Keratinocyte (primary cell): ENCODE measurements at regions not wholly inside any gene's neighbourhood (a gene's known extent, or its start where the extent isn't known, plus 50 kb on each side); places are given as distances from the start of the nearest gene placed in this dataset.
"Not testable (repeated sequence)": the region's sequence is repeated elsewhere in the genome, so short reads cannot be mapped to it uniquely, and the experiment has no call there.

Source experiments
- DNase-seq: peaks from one replicate; pipeline ENCODE4 v3.0.0-alpha.2; 2011; ENCODE audit warnings: low read depth, missing footprints, low spot score
- FAIRE-seq: peaks from 2 replicates; lab custom pipeline; 2011; peaks lifted over from hg19 to GRCh38; lab: Jason Lieb, UNC
- H2AFZ ChIP-seq: 2 replicates; pipeline ENCODE4 v1.6.0; 2012; ENCODE audit warnings: low read length, control low read depth, inconsistent platforms; ENCODE audit not compliant: control insufficient read depth
- H3K27ac ChIP-seq: 2 replicates; pipeline ENCODE4 v1.5.1; 2011; ENCODE audit warnings: low read length; ENCODE audit not compliant: control insufficient read depth, insufficient read depth
- H3K27me3 ChIP-seq: 3 replicates; pipeline ENCODE4 v1.6.0; 2011; ENCODE audit warnings: low read length; ENCODE audit not compliant: control insufficient read depth, insufficient read depth; ENCODE audit errors: extremely low read depth
- H3K36me3 ChIP-seq, 2 experiments: 2 replicates in 1 of 2; 3 replicates in 1 of 2; pipeline ENCODE4 v1.5.1; 2011; ENCODE audit warnings: low read length in 2 of 2, mild to moderate bottlenecking in 1 of 2; ENCODE audit not compliant: control insufficient read depth in 2 of 2, insufficient read depth in 2 of 2; ENCODE audit errors: extremely low read depth in 1 of 2
- H3K4me1 ChIP-seq: 3 replicates; pipeline ENCODE4 v1.5.1; 2011; ENCODE audit warnings: low read length; ENCODE audit not compliant: control insufficient read depth, insufficient read depth; ENCODE audit errors: extremely low read depth
- H3K4me2 ChIP-seq: 3 replicates; pipeline ENCODE4 v1.6.0; 2011; ENCODE audit warnings: low read depth, low read length; ENCODE audit not compliant: control insufficient read depth, insufficient read depth; ENCODE audit errors: extremely low read depth
- H3K4me3 ChIP-seq, 3 experiments: fragments of 200-600 bp in 1 of 3; sonication (generic) in 1 of 3; 2 replicates in 2 of 3; 3 replicates in 1 of 3; pipeline ENCODE4 v1.5.1; 2011 to 2016; ENCODE audit warnings: low read length in 3 of 3, mild to moderate bottlenecking in 3 of 3, control low read depth in 2 of 3, inconsistent platforms in 1 of 3, low read depth in 1 of 3, mixed read lengths in 1 of 3, mixed run types in 1 of 3, moderate library complexity in 1 of 3; ENCODE audit not compliant: control insufficient read depth in 2 of 3, insufficient read depth in 2 of 3; ENCODE audit errors: extremely low read depth in 1 of 3
- H3K79me2 ChIP-seq: 2 replicates; pipeline ENCODE4 v1.6.0; 2012; ENCODE audit warnings: low read length; ENCODE audit not compliant: control insufficient read depth, insufficient read depth
- H3K9ac ChIP-seq: 3 replicates; pipeline ENCODE4 v1.6.0; 2011; ENCODE audit warnings: low read length; ENCODE audit not compliant: control insufficient read depth, insufficient read depth; ENCODE audit errors: extremely low read depth
- H3K9me1 ChIP-seq: 3 replicates; pipeline ENCODE4 v1.6.0; 2011; ENCODE audit warnings: low read length; ENCODE audit not compliant: control insufficient read depth, insufficient read depth; ENCODE audit errors: extremely low read depth
- H3K9me3 ChIP-seq: 2 replicates; pipeline ENCODE4 v1.5.1; 2012; ENCODE audit warnings: low read depth, low read length; ENCODE audit not compliant: control insufficient read depth
- H4K20me1 ChIP-seq: 3 replicates; pipeline ENCODE4 v1.6.0; 2011; ENCODE audit warnings: low read length; ENCODE audit not compliant: control insufficient read depth, insufficient read depth; ENCODE audit errors: extremely low read depth
- EZH2 ChIP-seq: IDR thresholded peaks from one replicate; pipeline ENCODE4 v1.6.1; 2012; ENCODE audit warnings: inconsistent platforms, mild to moderate bottlenecking, low read length, moderate library complexity
- dilution Hi-C: fragments of 300-500 bp; cut with MboI; formaldehyde crosslinking; loops from one replicate; pipeline ENCODE4 v1.7.0; 2020; ENCODE audit warnings: low sequenced_read_pairs; ENCODE audit not compliant: extremely low pct_ligation_motif_present
- TF ChIP-seq, protein P1 (sequence below), 3 experiments: IDR thresholded peaks in 1 of 3; conservative IDR thresholded peaks in 1 of 3; optimal IDR thresholded peaks in 1 of 3; 2 replicates in 2 of 3; 3 replicates in 1 of 3; pipeline versions ENCODE3 to v1.5.1; 2011; ENCODE audit warnings: low read length in 3 of 3, mild to moderate bottlenecking in 3 of 3, moderate library complexity in 2 of 3, control low read depth in 1 of 3, inconsistent platforms in 1 of 3; ENCODE audit not compliant: insufficient read depth in 2 of 3; ENCODE audit errors: extremely low read depth in 1 of 3

DNA sequence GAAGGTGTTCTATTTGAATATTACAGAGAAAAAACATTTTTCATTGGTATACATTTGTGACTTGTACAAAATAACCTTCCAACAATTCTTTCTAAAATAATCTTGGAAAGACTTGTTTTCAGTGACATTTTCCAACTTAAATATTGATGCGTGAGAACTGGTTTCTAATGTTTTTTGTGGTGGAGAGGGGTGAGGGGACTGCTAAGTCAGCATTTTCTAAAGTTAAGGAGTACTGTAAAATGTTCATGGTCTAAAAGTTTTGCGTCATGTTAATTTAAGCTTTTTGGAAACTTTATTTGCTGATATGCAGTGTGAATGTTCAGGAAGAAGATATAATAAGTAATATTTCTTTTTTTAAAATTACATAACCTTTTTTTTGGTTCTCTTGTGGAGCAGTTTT lies 229.3 kb downstream of the MAGEB5 start:
- dilution Hi-C loops, result no loop called here
- Histone ChIP-seq H3K9me3 (no peaks in the 10 kb centered on the region), H3K4me1 (no peaks in the 10 kb centered on the region), H3K4me3 (no peak overlapping the region), H3K9me1 (no peaks in the 10 kb centered on the region), H4K20me1 (no peaks in the 10 kb centered on the region), H3K36me3 (no peaks in the 10 kb centered on the region), H3K79me2 (no peaks in the 10 kb centered on the region), H3K9ac (no peak overlapping the region), H2AFZ (no peak overlapping the region), H3K27ac (no peak overlapping the region), H3K4me2 (no peak overlapping the region), H3K27me3 (no peaks in the 10 kb centered on the region)
- FAIRE-seq (no peak), DNase-seq (no peak)
- TF ChIP-seq EZH2, result no peak
- TF ChIP-seq, protein P1, sequence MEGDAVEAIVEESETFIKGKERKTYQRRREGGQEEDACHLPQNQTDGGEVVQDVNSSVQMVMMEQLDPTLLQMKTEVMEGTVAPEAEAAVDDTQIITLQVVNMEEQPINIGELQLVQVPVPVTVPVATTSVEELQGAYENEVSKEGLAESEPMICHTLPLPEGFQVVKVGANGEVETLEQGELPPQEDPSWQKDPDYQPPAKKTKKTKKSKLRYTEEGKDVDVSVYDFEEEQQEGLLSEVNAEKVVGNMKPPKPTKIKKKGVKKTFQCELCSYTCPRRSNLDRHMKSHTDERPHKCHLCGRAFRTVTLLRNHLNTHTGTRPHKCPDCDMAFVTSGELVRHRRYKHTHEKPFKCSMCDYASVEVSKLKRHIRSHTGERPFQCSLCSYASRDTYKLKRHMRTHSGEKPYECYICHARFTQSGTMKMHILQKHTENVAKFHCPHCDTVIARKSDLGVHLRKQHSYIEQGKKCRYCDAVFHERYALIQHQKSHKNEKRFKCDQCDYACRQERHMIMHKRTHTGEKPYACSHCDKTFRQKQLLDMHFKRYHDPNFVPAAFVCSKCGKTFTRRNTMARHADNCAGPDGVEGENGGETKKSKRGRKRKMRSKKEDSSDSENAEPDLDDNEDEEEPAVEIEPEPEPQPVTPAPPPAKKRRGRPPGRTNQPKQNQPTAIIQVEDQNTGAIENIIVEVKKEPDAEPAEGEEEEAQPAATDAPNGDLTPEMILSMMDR (optimal IDR thresholded peaks at IDR 0.05 in 1 of 3, IDR thresholded peaks at IDR 0.05 in 1 of 3, conservative IDR thresholded peaks at IDR 0.05 in 1 of 3; ENCODE audit: extremely low read depth in 1 of 3, insufficient read depth in 2 of 3, low read length in 3 of 3), result no peak

DNA sequence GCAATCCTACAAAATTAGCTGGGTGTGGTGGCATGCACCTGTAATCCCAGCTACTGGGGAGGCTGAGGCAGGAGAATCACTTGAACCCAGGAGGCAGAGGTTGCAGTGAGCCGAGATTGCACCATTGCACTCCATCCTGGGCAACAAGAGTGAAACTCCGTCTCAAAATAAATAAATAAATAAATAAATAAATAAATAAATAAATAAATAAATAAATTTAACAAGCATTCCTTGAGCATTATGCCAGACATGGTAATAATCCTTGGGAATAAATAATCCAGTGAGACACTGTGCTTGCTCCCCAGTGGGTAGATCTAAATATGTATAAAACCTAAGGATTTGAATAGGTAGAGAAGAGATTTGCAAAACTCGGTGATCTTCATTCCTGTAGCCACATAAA lies 228.4 kb downstream of the MAGEB5 start:
- H3K4me3 ChIP-seq, H4K20me1 ChIP-seq, H2AFZ ChIP-seq, H3K9me3 ChIP-seq, dilution Hi-C loops, H3K9me1 ChIP-seq, H3K27ac ChIP-seq, DNase-seq, H3K27me3 ChIP-seq, H3K36me3 ChIP-seq, H3K4me1 ChIP-seq, H3K9ac ChIP-seq, FAIRE-seq, H3K79me2 ChIP-seq, H3K4me2 ChIP-seq: not testable (repeated sequence)

DNA sequence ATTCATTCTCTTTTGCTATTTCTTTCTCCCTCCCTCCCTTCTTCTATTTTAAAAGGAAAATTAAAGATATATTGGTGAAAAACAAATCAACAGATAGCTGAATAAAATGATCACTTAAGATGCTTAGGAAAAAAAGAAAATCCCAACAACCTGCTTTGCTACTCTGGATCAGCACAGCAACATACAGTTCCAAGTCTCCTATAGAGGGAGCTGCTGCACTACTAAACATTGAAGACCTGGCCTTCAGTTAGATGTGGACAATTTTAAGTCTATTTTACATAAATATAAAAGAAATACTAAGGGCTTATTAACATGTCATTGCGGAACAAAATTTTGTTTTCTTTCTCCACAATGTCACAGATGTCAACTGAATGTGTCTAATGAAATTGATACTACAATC lies 226.4 kb downstream of the MAGEB5 start:
- DNase-seq, result no peak
- H3K9me3 ChIP-seq, result no peaks in the 10 kb centered on the region
- H3K4me1 ChIP-seq, result no peaks in the 10 kb centered on the region
- H3K4me3 ChIP-seq, result no peak overlapping the region
- no peaks in the 10 kb centered on the region for H4K20me1 ChIP-seq
- dilution Hi-C loops, result no loop called here
- TF ChIP-seq, protein P1 (optimal IDR thresholded peaks at IDR 0.05 in 1 of 3, IDR thresholded peaks at IDR 0.05 in 1 of 3, conservative IDR thresholded peaks at IDR 0.05 in 1 of 3; ENCODE audit: extremely low read depth in 1 of 3, insufficient read depth in 2 of 3, low read length in 3 of 3), result peak; percentile 23 to 50 (median 31)
- TF ChIP-seq EZH2, result no peak
- H2AFZ ChIP-seq, result no peak overlapping the region
- H3K79me2 ChIP-seq, result no peaks in the 10 kb centered on the region
- FAIRE-seq, result no peak
- no peaks in the 10 kb centered on the region for H3K27me3 ChIP-seq
- no peak overlapping the region for H3K27ac ChIP-seq
- H3K36me3 ChIP-seq, result no peaks in the 10 kb centered on the region
- H3K4me2 ChIP-seq, result no peak overlapping the region
- no peaks in the 10 kb centered on the region for H3K9me1 ChIP-seq
- no peak overlapping the region for H3K9ac ChIP-seq
